OCI-LY1 (cell line): ENCODE measurements at regions not wholly inside any gene's neighbourhood (a gene's known extent, or its start where the extent isn't known, plus 50 kb on each side); places are given as distances from the start of the nearest gene placed in this dataset.

Source experiments
- H2AFZ ChIP-seq: fragments of 200-600 bp; sonication (generic), shearing (Covaris generic); 2 replicates; pipeline ENCODE4 v1.6.0; 2014; ENCODE audit warnings: antibody characterized with exemption, mild to moderate bottlenecking, low read length
- H3F3A ChIP-seq: fragments of 200-600 bp; sonication (generic), shearing (Covaris generic); 2 replicates; pipeline ENCODE4 v1.6.0; 2014; ENCODE audit warnings: mild to moderate bottlenecking, antibody characterized with exemption, low read length, moderate library complexity; ENCODE audit not compliant: insufficient read depth
- H3K27ac ChIP-seq: fragments of 200-600 bp; sonication (generic); 2 replicates; pipeline ENCODE4 v1.5.1; 2014; ENCODE audit warnings: low read length, mixed run types, mild to moderate bottlenecking, low read depth; ENCODE audit not compliant: poor library complexity, severe bottlenecking
- H3K27me3 ChIP-seq: fragments of 200-600 bp; sonication (generic); 2 replicates; pipeline ENCODE4 v1.6.0; 2014; ENCODE audit warnings: antibody characterized with exemption, mild to moderate bottlenecking, low read length, moderate library complexity; ENCODE audit not compliant: insufficient read depth
- H3K36me3 ChIP-seq: fragments of 200-600 bp; sonication (generic); 2 replicates; pipeline ENCODE4 v1.6.1; 2014; ENCODE audit warnings: mild to moderate bottlenecking, antibody characterized with exemption, low read length, moderate library complexity, mixed read lengths; ENCODE audit not compliant: insufficient read depth
- H3K4me1 ChIP-seq: fragments of 200-600 bp; sonication (generic); 2 replicates; pipeline ENCODE4 v1.5.1; 2014; ENCODE audit warnings: mild to moderate bottlenecking, low read length, moderate library complexity; ENCODE audit not compliant: insufficient read depth, severe bottlenecking
- H3K4me2 ChIP-seq: fragments of 200-600 bp; sonication (generic), shearing (Covaris generic); 2 replicates; pipeline ENCODE4 v1.6.1; 2014; ENCODE audit warnings: low read length
- H3K4me3 ChIP-seq: fragments of 200-600 bp; sonication (generic); 2 replicates; pipeline ENCODE4 v1.5.1; 2014; ENCODE audit warnings: low read length, low read depth, mild to moderate bottlenecking, mixed read lengths; ENCODE audit not compliant: poor library complexity, severe bottlenecking
- H3K79me2 ChIP-seq: fragments of 200-600 bp; shearing (Covaris generic); 2 replicates; pipeline ENCODE4 v1.6.1; 2016; ENCODE audit warnings: mixed run types, low read length, mixed read lengths; ENCODE audit not compliant: insufficient read depth
- H3K9ac ChIP-seq: fragments of 200-600 bp; sonication (generic), shearing (Covaris generic); 2 replicates; pipeline ENCODE4 v1.6.1; 2014; ENCODE audit warnings: mild to moderate bottlenecking, low read length, mixed read lengths
- H3K9me2 ChIP-seq: fragments of 200-600 bp; sonication (generic), shearing (Covaris generic); 2 replicates; pipeline ENCODE4 v1.6.1; 2014; ENCODE audit warnings: low read depth, mild to moderate bottlenecking, low read length, mixed read lengths
- H3K9me3 ChIP-seq: fragments of 200-600 bp; shearing (Covaris generic); 2 replicates; pipeline ENCODE4 v1.6.1; 2014; ENCODE audit warnings: low read length, mixed read lengths
- H4K20me1 ChIP-seq: fragments of 200-600 bp; sonication (generic), shearing (Covaris generic); 2 replicates; pipeline ENCODE4 v1.6.0; 2016; ENCODE audit warnings: mild to moderate bottlenecking, low read length; ENCODE audit not compliant: insufficient read depth
- EZH2 ChIP-seq: fragments of 200-600 bp; sonication (generic), shearing (Covaris generic); IDR thresholded peaks from 2 replicates; pipeline ENCODE4 v1.8.0; 2017; ENCODE audit warnings: borderline replicate concordance, mixed run types, mild to moderate bottlenecking, antibody characterized with exemption, low read length, moderate library complexity, mixed read lengths
- TF ChIP-seq, protein P1 (sequence below): fragments of 200-600 bp; sonication (generic), shearing (Covaris generic); IDR thresholded peaks from 2 replicates; pipeline ENCODE4 v1.5.1; 2017; ENCODE audit warnings: mild to moderate bottlenecking, antibody characterized with exemption, low read length, moderate library complexity, mixed read lengths

DNA sequence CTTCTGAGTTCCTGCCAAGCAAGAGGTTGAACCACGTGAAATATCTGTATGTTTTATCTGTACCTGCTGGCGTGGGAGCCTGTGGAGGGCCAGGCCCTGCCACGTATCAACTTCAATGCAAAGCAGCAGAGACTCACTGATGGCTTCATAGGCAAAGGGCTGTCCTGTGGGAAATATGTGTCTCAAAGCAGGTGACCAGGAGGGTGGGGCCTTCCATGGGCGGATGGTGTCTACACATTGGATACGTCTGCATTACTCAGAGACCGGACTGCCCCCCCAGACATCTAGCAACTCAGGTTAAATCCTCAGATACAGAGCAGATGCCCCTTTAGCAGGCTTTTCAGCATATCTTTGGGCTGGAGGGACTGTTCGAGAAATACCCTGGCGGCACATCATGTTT, 210.8 kb upstream of the C1orf174 start:
- Histone ChIP-seq H3K36me3 (no peaks in the 10 kb centered on the region), H3K9ac (no peak overlapping the region), H3K79me2 (no peaks in the 10 kb centered on the region), H4K20me1 (no peaks in the 10 kb centered on the region), H3F3A (no peaks in the 10 kb centered on the region), H3K4me2 (no peak overlapping the region), H3K9me2 (no peaks in the 10 kb centered on the region), H3K27ac (no peak overlapping the region), H3K9me3 (peaks cover 2% of the 10 kb centered on the region; the same call in 1 of the 2 replicates), H3K4me1 (no peaks in the 10 kb centered on the region), H3K4me3 (no peak overlapping the region), H3K27me3 (peaks cover 21% of the 10 kb centered on the region; the same call in 1 of the 2 replicates), H2AFZ (no peak overlapping the region)
- TF ChIP-seq, protein P1, sequence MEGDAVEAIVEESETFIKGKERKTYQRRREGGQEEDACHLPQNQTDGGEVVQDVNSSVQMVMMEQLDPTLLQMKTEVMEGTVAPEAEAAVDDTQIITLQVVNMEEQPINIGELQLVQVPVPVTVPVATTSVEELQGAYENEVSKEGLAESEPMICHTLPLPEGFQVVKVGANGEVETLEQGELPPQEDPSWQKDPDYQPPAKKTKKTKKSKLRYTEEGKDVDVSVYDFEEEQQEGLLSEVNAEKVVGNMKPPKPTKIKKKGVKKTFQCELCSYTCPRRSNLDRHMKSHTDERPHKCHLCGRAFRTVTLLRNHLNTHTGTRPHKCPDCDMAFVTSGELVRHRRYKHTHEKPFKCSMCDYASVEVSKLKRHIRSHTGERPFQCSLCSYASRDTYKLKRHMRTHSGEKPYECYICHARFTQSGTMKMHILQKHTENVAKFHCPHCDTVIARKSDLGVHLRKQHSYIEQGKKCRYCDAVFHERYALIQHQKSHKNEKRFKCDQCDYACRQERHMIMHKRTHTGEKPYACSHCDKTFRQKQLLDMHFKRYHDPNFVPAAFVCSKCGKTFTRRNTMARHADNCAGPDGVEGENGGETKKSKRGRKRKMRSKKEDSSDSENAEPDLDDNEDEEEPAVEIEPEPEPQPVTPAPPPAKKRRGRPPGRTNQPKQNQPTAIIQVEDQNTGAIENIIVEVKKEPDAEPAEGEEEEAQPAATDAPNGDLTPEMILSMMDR, result no peak
- TF ChIP-seq EZH2, result no peak

DNA sequence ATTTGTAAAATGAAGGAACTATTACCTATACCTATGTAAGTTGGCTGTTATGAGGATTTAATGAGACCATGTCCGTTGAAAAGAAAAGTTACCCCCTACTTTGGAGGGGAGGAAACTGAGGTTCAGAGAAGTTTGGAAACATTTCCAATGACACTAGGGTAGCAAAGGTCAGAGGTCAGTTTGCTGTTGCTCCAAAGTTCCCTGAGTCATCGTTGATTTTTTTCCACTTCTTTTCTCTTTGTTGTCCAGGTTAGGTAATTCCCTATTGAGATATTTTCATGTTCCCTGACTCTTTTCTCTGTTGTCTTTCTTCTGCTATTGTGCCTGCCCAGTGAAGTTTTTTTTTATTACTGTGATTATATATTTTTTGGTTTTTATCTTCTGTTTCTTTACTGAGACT, 213.8 kb upstream of the C1orf174 start:
- peaks cover 31% of the 10 kb centered on the region; the same call in 1 of the 2 replicates for H3K27me3 ChIP-seq
- H3K9me3 ChIP-seq, result peaks cover 2% of the 10 kb centered on the region; the same call in 1 of the 2 replicates
- no peaks in the 10 kb centered on the region for H3K4me1 ChIP-seq
- no peak overlapping the region for H3K27ac ChIP-seq
- no peaks in the 10 kb centered on the region for H3K36me3 ChIP-seq
- H3K4me2 ChIP-seq, result no peak overlapping the region
- no peaks in the 10 kb centered on the region for H3K9me2 ChIP-seq
- H4K20me1 ChIP-seq, result no peaks in the 10 kb centered on the region
- no peak overlapping the region for H3K4me3 ChIP-seq
- H3F3A ChIP-seq, result no peaks in the 10 kb centered on the region
- no peaks in the 10 kb centered on the region for H3K79me2 ChIP-seq
- no peak overlapping the region for H3K9ac ChIP-seq
- no peak overlapping the region for H2AFZ ChIP-seq
- TF ChIP-seq, protein P1, result no peak
- TF ChIP-seq EZH2, result no peak

DNA sequence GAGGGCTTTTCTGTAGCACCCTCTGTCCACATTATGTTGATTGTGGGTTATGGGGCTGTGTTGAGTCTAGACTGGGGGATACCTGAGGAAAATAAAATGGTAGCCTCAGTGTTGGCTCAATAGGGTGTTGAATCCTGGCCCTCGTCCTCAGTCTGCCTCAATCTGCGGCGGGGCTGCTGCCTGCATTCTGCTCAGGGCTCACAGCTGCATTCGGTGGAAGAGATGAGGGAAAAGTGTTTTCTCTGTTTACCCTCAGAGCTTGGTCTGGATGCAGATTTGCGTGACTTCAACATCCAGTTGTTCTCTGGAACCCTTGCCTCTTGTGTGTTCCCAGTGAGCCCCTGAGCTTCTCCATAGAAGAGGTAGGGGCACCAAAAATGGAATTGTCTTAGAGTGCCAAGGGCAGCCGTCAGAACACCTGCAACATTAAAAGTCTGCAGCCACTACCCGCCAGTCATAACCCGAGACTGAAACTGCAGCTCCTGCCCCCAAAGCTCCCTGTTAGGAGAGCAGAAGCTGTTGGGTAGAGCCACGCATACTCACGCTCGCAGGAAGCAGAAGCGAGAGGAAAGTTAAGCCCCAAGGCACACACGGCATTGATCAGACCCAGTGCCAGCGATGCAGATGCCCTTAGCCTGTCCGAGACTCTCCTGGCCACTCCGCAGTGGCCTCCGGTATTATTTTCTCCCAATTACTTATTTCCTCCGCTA, 215.3 kb upstream of the C1orf174 start:
- H4K20me1 ChIP-seq, result no peaks in the 10 kb centered on the region
- H3K4me3 ChIP-seq, result no peak overlapping the region
- H3F3A ChIP-seq, result no peaks in the 10 kb centered on the region
- H2AFZ ChIP-seq, result no peak overlapping the region
- no peaks in the 10 kb centered on the region for H3K9me2 ChIP-seq
- no peak overlapping the region for H3K4me2 ChIP-seq
- H3K9ac ChIP-seq, result no peak overlapping the region
- H3K79me2 ChIP-seq, result no peaks in the 10 kb centered on the region
- H3K36me3 ChIP-seq, result no peaks in the 10 kb centered on the region
- H3K4me1 ChIP-seq, result peaks cover 7% of the 10 kb centered on the region
- H3K27ac ChIP-seq, result no peak overlapping the region
- H3K9me3 ChIP-seq, result peaks cover 2% of the 10 kb centered on the region; the same call in 1 of the 2 replicates
- no peak for TF ChIP-seq EZH2
- TF ChIP-seq, protein P1, result no peak
- peaks cover 24% of the 10 kb centered on the region; the same call in 1 of the 2 replicates for H3K27me3 ChIP-seq
